HL-60 (cell line): ENCODE measurements at regions not wholly inside any gene's neighbourhood (a gene's known extent, or its start where the extent isn't known, plus 50 kb on each side); places are given as distances from the start of the nearest gene placed in this dataset.
"Not testable (repeated sequence)": the region's sequence is repeated elsewhere in the genome, so short reads cannot be mapped to it uniquely, and the experiment has no call there.

Source experiments
- DNase-seq, 2 experiments: peaks; one replicate each; pipeline ENCODE4 v3.0.0-alpha.2; 2010 to 2020; ENCODE audit warnings: low read depth in 1 of 2, low spot score in 1 of 2
- H3K27ac ChIP-seq: fragments of 250-450 bp; sonication (Bioruptor Pico); replicated peaks from 2 replicates; pipeline ENCODE4 v1.5.1; 2020; ENCODE audit warnings: mild to moderate bottlenecking, moderate library complexity
- H3K27me3 ChIP-seq: fragments of 250-450 bp; sonication (Bioruptor Pico); 2 replicates; pipeline ENCODE4 v1.5.1; 2021; ENCODE audit warnings: mild to moderate bottlenecking, moderate library complexity; ENCODE audit not compliant: insufficient read depth, poor library complexity, severe bottlenecking
- H3K4me3 ChIP-seq: replicated peaks from 2 replicates; pipeline ENCODE4 v1.5.1; 2011; ENCODE audit warnings: mild to moderate bottlenecking, control low read depth, low read length; ENCODE audit not compliant: insufficient read depth

GRCh38 chr1:148679050-148679786 is 69.4 kb upstream of the NUDT4B start:
- Histone ChIP-seq H3K27ac (peak overlapping the region; percentile 59), H3K4me3 (peak overlapping the region; percentile 47)
- H3K27me3 ChIP-seq: not testable (repeated sequence)
- peak; percentile 43 to 44 for DNase-seq

DNA sequence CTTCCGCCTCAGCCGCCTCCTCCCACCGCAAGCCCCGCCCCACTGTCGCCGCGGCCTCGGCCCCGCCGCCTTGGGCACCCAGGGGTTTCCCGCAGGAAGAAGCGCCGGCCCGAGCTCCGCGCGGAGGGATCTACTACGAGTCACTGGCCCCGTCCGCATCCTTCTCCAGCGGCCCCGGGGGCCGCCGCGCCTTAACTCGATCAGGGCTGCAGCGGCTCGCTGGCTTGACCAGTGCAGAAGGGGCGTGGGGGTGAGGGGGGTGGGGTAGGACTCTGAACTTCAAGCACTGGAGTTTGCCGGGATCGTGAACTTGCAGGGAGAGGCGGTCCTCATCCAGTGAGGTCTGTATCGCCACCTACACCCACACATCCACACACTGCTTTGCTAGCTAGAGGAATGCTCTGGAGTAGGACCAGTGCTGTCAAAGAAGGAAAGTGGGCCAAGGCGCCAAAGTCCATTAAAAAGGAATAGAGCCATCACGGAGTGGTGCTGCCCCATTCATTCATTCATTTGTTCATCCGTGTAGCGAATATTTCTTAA is 68.7 kb upstream of the NUDT4B start:
- not testable (repeated sequence) for H3K27me3 ChIP-seq, DNase-seq
- H3K27ac ChIP-seq: peak overlapping the region; percentile 59
- peak overlapping the region; percentile 47 for H3K4me3 ChIP-seq

DNA sequence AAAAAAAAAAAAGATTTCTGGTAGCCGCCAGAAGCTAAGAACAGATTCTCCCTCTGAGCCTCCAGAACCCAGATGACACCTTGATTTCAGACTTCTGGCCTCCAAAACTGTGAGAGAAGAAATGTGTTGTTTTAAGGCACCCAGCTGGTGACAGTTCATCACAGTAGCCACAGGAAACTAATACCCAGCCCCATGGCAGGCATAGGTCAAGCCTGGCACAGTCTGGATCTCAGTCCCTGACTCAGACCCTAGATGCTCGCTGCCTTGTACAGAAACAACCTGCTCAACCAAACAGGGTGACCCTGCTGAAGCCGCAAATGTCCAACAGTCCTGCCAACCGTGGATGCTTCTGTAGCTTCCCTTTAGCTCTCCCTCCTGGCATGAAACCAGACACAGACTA is 61.8 kb upstream of the NUDT4B start:
- not testable (repeated sequence) for DNase-seq, H3K27me3 ChIP-seq, H3K4me3 ChIP-seq, H3K27ac ChIP-seq

GRCh38 chr1:148687376-148687775 is 61.2 kb upstream of the NUDT4B start:
- H3K27me3 ChIP-seq, DNase-seq, H3K4me3 ChIP-seq, H3K27ac ChIP-seq: not testable (repeated sequence)
